GM23248 (cell line): ENCODE measurements at regions not wholly inside any gene's neighbourhood (a gene's known extent, or its start where the extent isn't known, plus 50 kb on each side); places are given as distances from the start of the nearest gene placed in this dataset.

Experiments used
- EZH2 ChIP-seq: fragments of 200-600 bp; sonication (generic); IDR thresholded peaks from 2 replicates; pipeline ENCODE4 v1.6.1; 2018; ENCODE audit warnings: antibody characterized with exemption, mild to moderate bottlenecking; ENCODE audit not compliant: insufficient read depth, poor library complexity, severe bottlenecking
- EZH2phosphoT487 ChIP-seq: fragments of 200-600 bp; sonication (generic); IDR thresholded peaks from 2 replicates; pipeline ENCODE4 v1.6.1; 2018; ENCODE audit warnings: antibody characterized with exemption, moderate library complexity, mild to moderate bottlenecking, low read depth; ENCODE audit not compliant: insufficient read depth

DNA sequence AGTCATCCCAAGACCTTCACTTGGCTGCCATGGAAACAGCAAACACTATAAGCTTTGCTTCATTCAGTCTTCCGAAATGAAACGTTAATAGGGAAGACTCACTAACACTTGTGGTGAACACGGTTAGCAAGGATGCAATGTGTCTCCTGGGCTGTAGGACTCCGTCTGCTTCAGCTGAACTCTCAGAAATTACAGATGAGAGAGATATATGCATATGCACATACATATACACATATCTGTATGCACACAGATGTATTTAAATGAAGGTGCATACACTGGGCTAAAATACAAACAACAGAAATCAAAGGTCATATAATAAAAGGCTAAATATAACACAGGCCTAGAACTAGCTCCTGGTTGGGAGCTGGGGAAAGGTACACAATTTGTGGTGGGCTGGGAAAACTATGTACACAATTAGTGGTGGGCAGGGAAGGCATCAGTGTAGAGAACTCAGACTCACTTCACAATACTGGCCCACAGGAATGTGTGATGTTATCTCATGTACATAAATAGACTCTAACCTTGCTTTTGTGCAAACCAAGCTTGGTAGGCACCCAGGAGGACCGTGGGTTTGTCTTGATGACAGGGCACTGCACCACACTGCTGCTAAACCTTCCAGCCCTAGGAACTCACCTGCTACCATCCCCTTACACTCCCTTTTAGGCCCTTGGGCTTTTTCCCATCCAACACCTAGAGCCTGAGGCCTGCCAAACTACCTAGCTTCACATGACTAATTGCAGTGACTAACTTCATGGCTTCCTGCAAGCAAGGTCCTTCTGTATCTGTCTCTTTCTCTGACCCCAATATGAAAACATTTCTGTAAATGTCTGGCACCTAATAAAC, 873.1 kb downstream of the NSUN3 start:
- no peak for TF ChIP-seq EZH2
- TF ChIP-seq EZH2phosphoT487 = no peak
